B cell (primary cell): ENCODE measurements at regions not wholly inside any gene's neighbourhood (a gene's known extent, or its start where the extent isn't known, plus 50 kb on each side); places are given as distances from the start of the nearest gene placed in this dataset.

Source experiments
- ATAC-seq: fragments of 200-7000 bp; cut with Tn5 transposase; one replicate; pipeline ENCODE4 v1.10.0; 2021; ENCODE audit warnings: low read depth, mild to moderate bottlenecking, moderate number of reproducible peaks, moderate library complexity
- CTCF ChIA-PET: fragments of 350-600 bp; sonication (Branson Sonifier 250); formaldehyde crosslinking; loops from one replicate; lab custom pipeline; 2021; ENCODE audit warnings: antibody characterized with exemption, inconsistent platforms; lab: Charles Lee
- POLR2A ChIA-PET: fragments of 350-600 bp; sonication (Branson Sonifier 250); formaldehyde crosslinking; loops from one replicate; lab custom pipeline; 2021; ENCODE audit warnings: antibody characterized with exemption; lab: Charles Lee
- DNase-seq: peaks from one replicate; pipeline ENCODE4 v3.0.0; 2013
- H2AFZ ChIP-seq: 2 replicates; pipeline ENCODE4 v1.6.1; 2012; ENCODE audit warnings: mild to moderate bottlenecking, low read depth, low read length; ENCODE audit not compliant: insufficient read depth, poor library complexity, severe bottlenecking
- H3K27ac ChIP-seq, 2 donors: 1 replicate in 1 of 2; 2 replicates in 1 of 2; pipeline ENCODE4 v1.5.1; 2012 to 2013; ENCODE audit warnings: low read length in 2 of 2, mild to moderate bottlenecking in 2 of 2, moderate library complexity in 1 of 2
- H3K27me3 ChIP-seq, 4 experiments: fragments of 200-600 bp in 1 of 4; sonication (generic) in 1 of 4; replicated peaks in 1 of 4; 1 replicate in 2 of 4; 2 replicates in 2 of 4; pipeline versions ENCODE4 v1.6.1 to v1.7.0; 2013 to 2016; ENCODE audit warnings: low read length in 3 of 4, mild to moderate bottlenecking in 2 of 4, mixed read lengths in 1 of 4, moderate library complexity in 1 of 4; ENCODE audit not compliant: insufficient read depth in 4 of 4, control insufficient read depth in 3 of 4; ENCODE audit errors: control extremely low read depth in 1 of 4
- H3K36me3 ChIP-seq, 2 experiments: replicated peaks in 1 of 2; 1 replicate in 1 of 2; 2 replicates in 1 of 2; pipeline versions ENCODE4 v1.6.1 to v1.7.1; 2013; ENCODE audit warnings: low read length in 1 of 2; ENCODE audit not compliant: insufficient read depth in 2 of 2, control insufficient read depth in 1 of 2; ENCODE audit errors: control extremely low read depth in 1 of 2, extremely low read depth in 1 of 2
- H3K4me1 ChIP-seq, 2 donors: fragments of 200-600 bp in 1 of 2; sonication (generic) in 1 of 2; 1 replicate in 1 of 2; 2 replicates in 1 of 2; pipeline versions ENCODE4 v1.5.1 to v1.6.1; 2013 to 2017; ENCODE audit warnings: low read length in 2 of 2; ENCODE audit not compliant: control insufficient read depth in 2 of 2, insufficient read depth in 2 of 2
- H3K4me2 ChIP-seq: replicated peaks from 2 replicates; pipeline ENCODE3; 2012; ENCODE audit warnings: mild to moderate bottlenecking, low read depth, low read length; ENCODE audit not compliant: poor library complexity, severe bottlenecking
- H3K4me3 ChIP-seq, 5 experiments: fragments of 200-600 bp in 1 of 5; sonication (generic) in 1 of 5; 1 replicate in 3 of 5; 2 replicates in 2 of 5; pipeline versions ENCODE4 v1.5.1 to v1.7.0; 2011 to 2016; ENCODE audit warnings: low read length in 4 of 5, mild to moderate bottlenecking in 4 of 5, low read depth in 2 of 5, control low read depth in 1 of 5, moderate library complexity in 1 of 5; ENCODE audit not compliant: insufficient read depth in 1 of 5; ENCODE audit errors: control extremely low read depth in 1 of 5, extremely low read depth in 1 of 5
- H3K79me2 ChIP-seq: fragments of 200-600 bp; sonication (generic); one replicate; pipeline ENCODE4 v1.6.0; 2016; ENCODE audit warnings: low read length; ENCODE audit not compliant: control insufficient read depth, insufficient read depth
- H3K9ac ChIP-seq: fragments of 200-600 bp; sonication (generic); 2 replicates; pipeline ENCODE4 v1.6.1; 2017; ENCODE audit warnings: mild to moderate bottlenecking, low read length, moderate library complexity
- H3K9me3 ChIP-seq, 3 donors: one replicate each; pipeline versions ENCODE4 v1.6.1 to v1.7.1; 2013; ENCODE audit warnings: low read length in 2 of 3; ENCODE audit not compliant: control insufficient read depth in 2 of 3, insufficient read depth in 1 of 3; ENCODE audit errors: control extremely low read depth in 1 of 3
- H4K20me1 ChIP-seq: 2 replicates; pipeline ENCODE4 v1.6.0; 2012; ENCODE audit warnings: mild to moderate bottlenecking, low read length; ENCODE audit not compliant: insufficient read depth, control insufficient read depth, poor library complexity, severe bottlenecking
- H3K27ac Mint-ChIP-seq: one replicate; pipeline ENCODE4 v1.8.0; 2021; ENCODE audit warnings: mixed read lengths
- H3K27me3 Mint-ChIP-seq: one replicate; pipeline ENCODE4 v1.8.0; 2021; ENCODE audit warnings: mixed read lengths
- H3K4me1 Mint-ChIP-seq: one replicate; pipeline ENCODE4 v1.8.0; 2021; ENCODE audit warnings: mixed read lengths
- H3K4me3 Mint-ChIP-seq: one replicate; pipeline ENCODE4 v1.8.0; 2021; ENCODE audit warnings: mixed read lengths
- H3K9me3 Mint-ChIP-seq: one replicate; pipeline ENCODE4 v1.8.0; 2022; ENCODE audit warnings: mixed read lengths; ENCODE audit not compliant: insufficient read depth
- CTCF ChIP-seq: fragments of 200-600 bp; IDR thresholded peaks from one replicate; pipeline ENCODE4 v1.8.0; 2022; ENCODE audit warnings: antibody characterized with exemption, mild to moderate bottlenecking
- EZH2 ChIP-seq: IDR thresholded peaks from 2 replicates; pipeline ENCODE4 v1.6.1; 2012; ENCODE audit warnings: borderline replicate concordance, low read depth, mild to moderate bottlenecking, moderate library complexity, low read length; ENCODE audit not compliant: insufficient read depth, poor library complexity, severe bottlenecking
- WGBS: methylation state at CpG from one replicate; pipeline ENCODE4 v1.1.5; 2013; ENCODE audit warnings: missing lambda C conversion rate; ENCODE audit not compliant: insufficient coverage; 5-methylcytosine and 5-hydroxymethylcytosine counted together
- intact Hi-C: fragments of 100-400 bp; cut with micrococcal nuclease; formaldehyde crosslinking; loops from one replicate; pipeline ENCODE4 v1.10.0; 2022

GRCh38 chr3:68360492-68360891 is 571.9 kb downstream of the TAFA4 start:
- TF ChIP-seq CTCF: no peak
- no peak for TF ChIP-seq EZH2
- no peak for DNase-seq
- Histone ChIP-seq H3K4me3 (no peak overlapping the region), H3K9me3 (no peaks in the 10 kb centered on the region), H4K20me1 (no peaks in the 10 kb centered on the region), H3K79me2 (no peaks in the 10 kb centered on the region), H3K27me3 (no peaks in the 10 kb centered on the region), H3K36me3 (no peaks in the 10 kb centered on the region), H2AFZ (no peak overlapping the region), H3K27ac (no peak overlapping the region), H3K4me1 (no peaks in the 10 kb centered on the region), H3K9ac (no peak overlapping the region), H3K4me2 (no peak overlapping the region)
- CTCF ChIA-PET: no interaction called here
- H3K4me1 Mint-ChIP-seq: no peaks in the 10 kb centered on the region
- no peak overlapping the region for H3K27ac Mint-ChIP-seq
- intact Hi-C loops: no loop called here
- H3K4me3 Mint-ChIP-seq: no peak overlapping the region
- no peaks in the 10 kb centered on the region for H3K27me3 Mint-ChIP-seq
- POLR2A ChIA-PET: no interaction called here
- no CpG with 5 or more reads among the region's 2 CpGs for WGBS
- no peak for ATAC-seq
- peaks cover 2% of the 10 kb centered on the region for H3K9me3 Mint-ChIP-seq

GRCh38 chr3:68345781-68346180 is 586.6 kb downstream of the TAFA4 start:
- H2AFZ ChIP-seq: no peak overlapping the region
- no peaks in the 10 kb centered on the region for H3K4me1 ChIP-seq
- ATAC-seq (no peak), DNase-seq (no peak)
- ChIA-PET POLR2A (no interaction called here), CTCF (no interaction called here)
- no peaks in the 10 kb centered on the region for H3K27me3 ChIP-seq
- H3K27ac ChIP-seq: no peak overlapping the region
- H4K20me1 ChIP-seq: no peaks in the 10 kb centered on the region
- H3K36me3 ChIP-seq: no peaks in the 10 kb centered on the region
- no peak overlapping the region for H3K4me2 ChIP-seq
- no peak for TF ChIP-seq CTCF
- no peak for TF ChIP-seq EZH2
- H3K9me3 ChIP-seq: no peaks in the 10 kb centered on the region
- no peaks in the 10 kb centered on the region for H3K4me1 Mint-ChIP-seq
- H3K9me3 Mint-ChIP-seq: no peaks in the 10 kb centered on the region
- H3K27me3 Mint-ChIP-seq: no peaks in the 10 kb centered on the region
- H3K9ac ChIP-seq: no peak overlapping the region
- 90% methylated on average over 1 of the region's 2 CpGs for WGBS
- H3K79me2 ChIP-seq: no peaks in the 10 kb centered on the region
- H3K4me3 ChIP-seq: no peak overlapping the region
- no peak overlapping the region for H3K4me3 Mint-ChIP-seq
- intact Hi-C loops: no loop called here
- no peak overlapping the region for H3K27ac Mint-ChIP-seq
